Nucleus accumbens (tissue), 56 donors: ENCODE measurements at regions not wholly inside any gene's neighbourhood (a gene's known extent, or its start where the extent isn't known, plus 50 kb on each side); places are given as distances from the start of the nearest gene placed in this dataset.

Experiments used
- DNase-seq, 56 donors: peaks; one replicate each; lab custom pipeline; 2025; lab: John Stamatoyannopoulos, UW

DNA sequence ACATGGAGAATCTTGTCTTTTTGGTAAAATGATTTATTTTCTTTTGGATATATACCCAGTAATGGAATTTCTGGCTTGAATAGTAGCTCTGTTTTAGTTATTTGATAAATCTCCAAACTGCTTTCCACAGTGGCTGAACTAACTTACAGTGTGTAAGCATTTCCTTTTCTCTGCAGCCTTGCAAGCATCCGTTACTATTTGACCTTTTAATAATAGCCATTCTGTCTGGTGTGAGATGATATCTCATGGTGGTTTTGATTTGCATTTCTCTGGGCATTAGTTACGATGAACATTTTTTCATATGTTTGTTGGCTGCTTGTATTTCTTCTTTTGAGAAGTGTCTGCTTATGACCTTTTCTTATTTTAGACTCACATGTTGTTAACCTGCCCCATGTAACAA is 190.2 kb downstream of the GALR1 start:
- DNase-seq = no peak

DNA sequence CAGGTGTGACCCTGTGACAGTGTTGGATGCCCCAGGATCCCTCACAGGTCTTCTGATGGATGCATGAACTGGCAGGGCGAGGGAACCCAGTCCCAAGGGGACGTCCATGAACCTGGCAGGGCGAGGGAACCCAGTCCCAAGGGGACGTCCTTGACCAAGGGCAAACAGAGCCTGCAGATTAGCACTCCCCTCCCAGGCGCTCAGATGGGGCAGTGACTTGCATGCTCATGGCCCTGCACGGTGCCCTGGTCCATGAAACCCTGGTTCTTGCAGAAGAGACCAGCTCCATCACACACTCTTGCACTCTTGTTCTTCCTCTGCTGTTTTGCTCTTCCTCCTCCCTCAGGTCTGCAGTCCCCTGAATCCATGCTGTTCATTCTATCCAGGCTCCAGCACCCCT is 192.7 kb downstream of the GALR1 start:
- no peak for DNase-seq

DNA sequence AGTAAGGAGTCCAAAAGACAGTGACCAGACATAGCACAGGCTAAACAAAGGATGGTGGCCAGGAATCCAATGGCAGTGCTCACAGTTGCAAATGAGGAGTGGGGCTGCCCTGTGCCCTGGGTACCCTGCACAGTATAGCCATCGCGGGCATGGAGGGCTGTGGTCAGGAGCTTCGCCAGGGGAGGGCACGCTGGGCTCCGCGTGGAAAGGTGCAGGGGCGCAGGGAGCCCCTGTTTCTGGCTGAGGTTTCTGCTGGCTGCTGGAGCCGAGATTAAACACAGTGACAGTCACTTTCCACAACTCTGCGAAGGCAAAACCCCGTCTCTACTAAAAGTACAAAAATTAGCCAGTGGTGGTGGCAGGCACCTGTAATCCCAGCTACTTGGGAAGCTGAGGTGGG is 194.7 kb downstream of the GALR1 start:
- DNase-seq = no peak

DNA sequence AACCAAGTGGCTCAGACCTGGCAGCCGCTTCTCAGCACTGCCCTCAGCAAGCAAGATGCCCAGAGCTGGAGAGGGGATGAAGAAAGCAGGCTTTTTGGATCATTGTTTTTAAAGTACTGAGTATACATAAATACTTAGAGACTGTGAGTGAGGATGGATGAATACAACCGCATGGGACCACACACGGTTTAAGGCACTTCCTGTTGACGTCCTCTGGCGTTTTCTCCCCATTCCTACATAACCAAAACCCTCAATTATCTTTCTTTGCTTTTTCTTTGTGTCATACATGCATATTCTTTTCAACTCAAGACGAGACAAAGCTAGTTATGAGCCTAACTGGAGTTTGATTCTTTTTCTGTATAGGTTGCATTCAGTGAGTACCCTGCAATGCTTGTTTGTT is 198.4 kb downstream of the GALR1 start:
- DNase-seq = no peak

DNA sequence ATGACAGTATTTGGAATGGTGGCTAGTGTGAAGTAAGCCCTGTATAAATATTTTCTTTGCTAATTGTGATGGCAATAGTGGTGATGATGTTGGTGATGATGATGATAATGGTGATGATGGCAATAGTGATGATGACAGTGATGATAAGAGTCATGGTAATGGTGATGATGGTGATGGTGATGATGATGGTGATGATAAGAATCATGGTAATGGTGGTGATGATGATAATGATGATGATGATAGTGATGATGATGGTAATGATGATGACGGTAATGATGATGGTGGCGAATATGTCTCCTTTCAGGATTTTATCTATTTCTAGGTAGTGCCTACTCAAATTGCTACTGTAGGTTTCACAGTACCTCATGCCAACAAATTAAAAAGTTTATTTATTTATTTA is 205.4 kb downstream of the GALR1 start:
- no peak for DNase-seq

DNA sequence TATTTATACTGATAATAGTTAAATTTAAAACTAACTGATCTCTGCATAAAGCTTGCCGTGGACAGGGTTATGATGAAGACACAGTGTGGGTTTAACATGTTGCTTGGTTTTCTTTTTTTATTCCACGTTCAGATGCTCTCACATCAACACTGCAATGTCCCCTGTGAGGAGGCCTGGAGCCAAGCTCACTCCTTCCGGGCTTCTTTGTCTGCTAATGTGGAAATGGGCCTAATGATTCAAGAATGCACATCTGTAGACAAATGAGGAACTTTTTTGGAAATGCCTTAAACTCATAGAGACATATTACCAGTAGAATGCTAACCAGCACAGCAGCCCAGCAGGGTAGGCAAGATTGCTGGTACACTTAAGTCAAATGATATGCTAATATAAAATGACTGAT is 208.0 kb downstream of the GALR1 start:
- no peak for DNase-seq

DNA sequence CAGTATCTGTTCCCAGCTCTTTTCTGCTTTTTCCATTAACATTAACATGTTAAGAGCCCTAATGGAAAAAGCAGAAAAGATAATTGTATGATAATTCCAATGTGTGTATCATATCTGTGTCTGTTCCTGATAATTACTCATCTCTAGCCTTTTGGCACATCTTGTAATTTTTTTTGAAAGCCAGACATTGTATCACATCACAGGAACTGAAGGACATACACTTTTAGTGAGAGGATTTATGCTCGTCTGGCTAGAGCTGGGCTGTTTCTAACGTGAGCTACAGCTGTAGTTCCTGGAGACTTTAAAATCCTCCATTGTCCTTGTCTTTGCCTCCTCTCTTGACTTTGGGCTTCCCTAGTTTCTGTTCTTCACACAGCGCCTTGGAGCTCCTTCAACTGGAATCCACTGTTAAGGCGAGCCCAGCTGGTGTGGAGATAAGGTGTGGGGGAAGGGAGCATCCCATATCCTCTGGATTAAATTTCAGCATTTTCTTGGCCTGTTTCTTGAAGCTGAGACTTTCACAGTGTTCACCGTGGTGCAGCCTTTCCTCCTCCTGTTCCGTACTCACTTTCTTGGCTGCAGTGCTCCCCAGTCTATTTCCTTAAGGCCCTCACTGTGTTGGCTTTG is 211.5 kb downstream of the GALR1 start:
- no peak for DNase-seq

DNA sequence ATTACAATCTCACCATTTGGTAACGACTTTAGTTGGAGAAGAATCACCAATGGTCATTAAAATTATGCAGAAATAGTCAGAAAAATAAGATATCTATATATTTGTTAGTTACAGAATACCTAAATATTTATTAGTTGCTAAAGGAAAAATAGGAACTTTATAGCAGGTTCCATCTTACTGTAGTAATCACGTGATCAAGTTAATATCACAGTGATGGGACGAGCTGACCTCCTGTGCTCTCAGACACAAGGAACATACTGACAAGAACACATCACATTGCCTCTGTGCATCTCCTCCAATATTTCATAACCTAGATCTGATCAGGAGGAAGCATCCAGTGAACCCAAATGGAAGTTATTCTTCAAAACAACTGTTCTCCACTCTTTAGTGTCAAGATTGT is 215.3 kb downstream of the GALR1 start:
- no peak for DNase-seq

DNA sequence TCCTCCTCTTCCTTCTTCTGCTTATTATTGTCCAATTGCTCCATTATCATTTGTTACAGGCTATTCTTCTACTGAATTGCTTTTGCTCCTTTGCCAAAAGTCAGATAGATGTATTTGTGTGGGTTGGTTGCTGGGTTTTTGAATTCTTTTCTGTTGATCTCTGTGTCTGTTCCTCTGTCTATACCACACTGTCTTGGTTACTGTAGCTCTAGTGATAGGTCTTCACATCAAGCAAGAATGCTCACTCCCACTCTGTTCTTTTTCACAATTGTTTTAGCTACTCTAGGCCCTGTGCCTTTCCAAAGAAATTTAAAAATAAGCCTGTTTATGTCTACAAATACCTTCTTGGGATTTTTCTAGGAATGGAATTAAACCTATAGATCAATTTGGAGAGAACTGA is 217.2 kb downstream of the GALR1 start:
- DNase-seq = no peak

DNA sequence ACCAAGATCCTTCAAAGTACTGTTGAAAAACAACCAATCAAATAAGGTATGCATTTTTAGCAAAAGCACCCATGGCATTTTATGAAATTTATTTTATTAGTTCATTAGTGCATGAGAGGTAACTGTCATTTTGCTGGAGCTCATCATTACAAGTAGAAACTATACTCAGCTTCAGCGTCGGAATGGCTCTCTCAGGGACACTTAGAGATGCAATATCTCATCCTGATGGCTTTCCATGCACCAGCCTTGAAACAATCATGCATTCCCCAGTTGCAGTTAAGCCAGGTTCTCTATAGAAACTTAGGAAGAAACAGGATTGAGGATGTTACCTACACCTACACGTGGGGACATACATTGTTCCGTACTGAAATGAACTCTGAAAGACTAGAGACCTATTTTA is 219.5 kb downstream of the GALR1 start:
- no peak for DNase-seq

DNA sequence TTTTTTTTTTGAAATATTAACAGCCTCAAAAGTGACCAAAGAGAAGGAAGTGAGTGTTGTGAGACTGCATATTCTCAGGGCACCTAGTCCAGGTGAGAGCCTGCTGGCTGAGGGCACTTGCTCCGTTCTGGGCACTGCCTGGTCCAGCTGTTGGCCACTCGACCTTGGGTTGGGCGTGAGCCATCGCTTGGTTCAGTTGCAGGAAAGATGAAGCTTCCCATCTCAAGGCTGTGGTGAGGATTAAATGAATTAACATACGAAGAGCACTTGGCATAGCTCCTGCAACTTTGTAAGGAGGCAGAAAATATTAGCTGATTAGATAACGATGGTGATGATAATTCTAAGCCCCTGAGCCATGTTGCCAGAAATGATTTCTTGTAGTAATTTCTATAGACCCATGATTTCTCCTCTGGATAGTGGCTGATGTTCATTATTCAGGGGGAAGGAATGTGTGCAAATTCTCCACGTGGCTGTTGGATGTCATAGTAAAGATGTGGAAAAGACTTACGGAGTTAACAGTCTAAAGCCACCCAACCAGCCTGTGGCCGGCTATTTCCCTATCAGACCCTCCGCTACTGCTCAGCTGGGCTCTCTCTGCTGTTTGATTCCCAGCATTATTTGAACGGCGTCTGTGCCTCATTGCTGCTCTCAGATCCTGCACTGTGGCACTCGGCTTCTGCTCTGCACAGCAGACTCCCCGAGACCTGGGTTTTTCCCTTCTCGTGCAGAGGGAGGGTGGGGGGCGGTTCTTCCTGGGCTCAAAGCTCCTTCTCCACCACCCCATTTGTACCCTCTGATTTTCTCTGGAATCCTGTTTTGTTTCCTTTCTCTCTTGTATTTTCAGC is 221.1 kb downstream of the GALR1 start:
- DNase-seq = no peak

DNA sequence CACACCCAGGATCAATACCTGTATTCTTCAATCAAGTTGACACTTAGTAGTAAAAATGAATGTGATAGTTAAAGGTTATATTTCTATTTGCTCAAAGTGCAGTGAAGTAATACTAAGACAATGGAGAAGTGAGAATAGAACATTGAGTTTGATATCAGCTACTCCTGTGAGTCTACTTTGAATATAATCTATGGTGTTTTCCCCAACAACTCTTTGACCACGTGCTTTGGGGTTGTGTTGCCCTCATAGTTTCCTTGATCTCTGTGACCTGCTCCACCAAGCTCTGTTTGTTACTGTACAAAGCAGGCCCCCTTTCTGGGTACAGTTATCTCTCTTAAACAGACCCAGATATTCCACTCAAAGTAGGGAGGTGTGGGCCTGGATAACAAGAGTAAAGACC is 222.9 kb downstream of the GALR1 start:
- no peak for DNase-seq

DNA sequence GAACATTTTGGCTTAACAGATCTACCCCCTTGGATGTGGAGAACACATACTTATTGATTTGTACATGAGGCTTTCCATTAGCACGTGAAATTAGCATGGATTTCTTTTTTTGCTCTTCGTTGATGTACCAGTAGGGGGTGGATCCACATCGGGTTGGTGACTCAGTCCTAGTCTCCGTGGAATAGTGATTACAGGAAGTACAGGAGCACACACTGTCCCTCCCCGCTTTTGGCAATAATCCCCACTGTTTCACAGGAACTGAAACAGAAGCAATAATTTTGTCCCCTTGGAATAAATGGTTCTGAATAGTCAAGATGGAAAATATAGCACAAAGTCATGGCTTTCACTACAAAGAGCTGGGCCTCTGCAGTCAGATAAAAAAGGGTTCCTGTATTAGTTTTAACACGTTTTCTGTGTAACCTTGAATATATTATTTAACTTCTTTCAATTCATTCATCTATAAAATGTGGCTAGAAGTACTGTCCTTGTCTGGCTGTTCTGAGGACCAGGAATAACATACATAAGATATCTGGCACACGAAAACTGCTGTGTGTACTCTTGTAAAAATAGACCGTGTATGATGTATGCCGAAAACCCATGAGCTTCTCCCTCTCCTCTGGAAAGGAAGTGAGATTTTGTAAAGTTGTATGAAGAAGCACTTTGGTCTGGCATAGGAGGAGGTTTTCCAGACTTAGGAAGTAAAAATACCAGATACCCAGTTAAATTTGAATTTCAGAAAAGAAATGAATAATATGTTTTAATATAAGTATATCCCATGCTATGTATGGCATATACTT is 229.2 kb downstream of the GALR1 start:
- peak in 3 of 56 donors; percentile 3 to 19 (median 4) for DNase-seq

DNA sequence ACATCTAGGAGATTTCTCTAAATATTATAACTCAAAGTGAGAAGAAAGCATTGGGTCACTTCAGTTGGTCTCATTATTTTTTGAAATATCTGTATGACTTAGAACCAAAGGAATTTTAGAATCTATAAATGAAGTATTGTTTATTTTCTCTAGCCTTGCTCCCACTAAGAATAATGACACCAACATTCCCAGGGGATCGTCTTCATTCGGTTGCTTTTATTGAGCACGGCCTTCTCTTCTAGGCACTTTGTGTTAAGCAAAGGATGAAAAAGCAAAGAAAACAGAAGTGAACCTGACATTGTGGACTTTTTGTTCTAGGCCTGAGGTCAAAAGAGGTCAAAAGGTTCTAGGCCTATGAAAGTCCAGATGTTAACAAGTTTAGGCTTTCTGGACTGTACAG is 231.9 kb downstream of the GALR1 start:
- no peak for DNase-seq

DNA sequence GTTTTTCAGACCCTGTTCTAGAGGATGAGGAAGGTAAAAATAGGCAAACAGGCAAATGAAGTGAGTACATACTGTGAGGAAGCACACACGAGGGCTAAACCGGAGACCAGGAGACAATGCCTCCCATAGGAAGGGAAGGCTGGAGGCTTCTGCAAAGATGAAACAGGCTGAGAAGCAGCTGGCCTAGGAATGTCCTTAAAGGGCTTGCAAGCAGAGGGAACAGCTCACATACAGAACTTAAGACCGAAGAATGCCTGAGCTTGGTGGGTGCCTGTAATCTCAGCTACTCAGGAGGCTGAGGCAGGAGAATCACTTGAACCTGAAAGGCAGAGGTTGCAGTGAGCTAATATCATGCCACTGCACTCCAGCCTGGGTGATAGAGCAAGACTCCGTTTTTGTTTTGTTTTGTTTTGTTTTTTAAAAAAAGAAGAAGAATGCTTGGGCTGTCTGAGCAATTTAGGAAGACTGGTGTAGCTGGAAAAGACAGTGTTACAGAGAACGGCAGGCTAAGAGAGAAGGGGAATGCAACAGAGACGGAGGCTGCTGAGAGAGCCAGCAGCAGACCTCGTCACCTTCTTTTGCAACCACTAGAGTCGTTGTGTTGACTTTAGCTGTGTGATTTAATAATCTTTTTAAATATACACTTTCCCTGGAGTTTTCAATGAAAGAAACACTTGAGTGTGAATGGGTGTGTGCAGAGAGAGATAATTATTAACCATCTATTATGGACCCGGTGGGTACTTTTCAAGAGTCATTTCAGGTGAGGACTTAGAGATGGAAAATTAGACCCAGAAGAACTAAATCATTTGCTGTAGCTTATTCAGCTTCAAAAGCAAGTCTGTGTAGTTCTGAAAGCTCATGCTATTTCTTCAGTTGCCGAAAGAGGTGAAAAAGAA is 232.8 kb downstream of the GALR1 start:
- no peak for DNase-seq

DNA sequence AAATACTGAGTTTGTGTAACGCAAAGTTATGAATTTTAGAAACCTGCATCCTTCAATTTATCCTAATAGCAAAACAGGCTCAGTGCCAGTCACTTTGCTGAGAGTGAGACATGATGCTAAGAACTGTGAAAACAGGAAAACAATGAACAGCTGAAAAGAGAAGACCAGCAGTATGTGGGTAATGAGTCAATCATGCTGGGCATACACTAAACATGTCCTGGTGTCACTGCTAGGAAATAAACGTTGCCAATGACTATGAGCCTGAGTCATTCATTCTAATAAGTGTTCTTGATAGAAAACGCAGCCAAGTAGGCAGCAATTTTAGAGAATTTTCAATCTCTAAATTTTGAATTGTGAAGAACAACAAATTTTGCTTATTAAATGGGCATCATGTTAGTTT is 237.3 kb downstream of the GALR1 start:
- no peak for DNase-seq

DNA sequence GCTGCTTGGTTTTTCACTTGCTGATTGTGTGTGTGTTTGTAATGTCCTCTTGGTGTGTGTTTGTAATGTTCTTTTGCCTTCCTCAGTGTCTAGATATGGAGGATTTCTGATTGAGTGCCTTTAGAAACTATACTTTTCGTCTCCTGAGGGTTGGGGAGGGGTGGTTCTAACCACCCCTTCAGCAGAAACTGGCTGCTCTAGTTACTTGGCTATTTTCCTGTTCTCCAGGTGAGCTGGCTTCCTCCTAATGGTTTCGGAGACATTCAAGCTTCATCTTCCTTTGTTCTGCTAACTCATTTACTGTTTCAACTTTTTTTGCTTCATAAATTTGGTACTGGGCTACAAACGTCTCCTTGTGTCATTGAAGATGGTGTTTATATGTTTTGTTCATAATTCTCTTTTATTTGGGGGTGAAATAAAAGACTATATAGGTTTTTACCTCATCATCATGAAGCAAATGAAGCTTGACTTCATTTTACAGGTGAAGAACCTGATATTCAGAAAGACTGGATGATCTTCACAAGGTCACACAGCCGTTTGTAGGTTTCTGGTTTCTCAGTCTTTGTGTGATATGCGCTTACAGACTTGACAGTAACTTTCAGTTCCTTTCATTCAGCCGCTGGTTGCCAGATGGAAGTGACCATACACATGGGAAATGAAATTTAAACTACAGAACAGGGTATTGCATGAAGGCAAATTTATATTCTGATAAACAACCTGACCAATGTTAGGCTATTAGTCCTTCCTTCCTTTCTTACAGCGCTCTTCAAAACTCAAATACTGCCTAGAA is 238.5 kb downstream of the GALR1 start:
- DNase-seq = no peak

DNA sequence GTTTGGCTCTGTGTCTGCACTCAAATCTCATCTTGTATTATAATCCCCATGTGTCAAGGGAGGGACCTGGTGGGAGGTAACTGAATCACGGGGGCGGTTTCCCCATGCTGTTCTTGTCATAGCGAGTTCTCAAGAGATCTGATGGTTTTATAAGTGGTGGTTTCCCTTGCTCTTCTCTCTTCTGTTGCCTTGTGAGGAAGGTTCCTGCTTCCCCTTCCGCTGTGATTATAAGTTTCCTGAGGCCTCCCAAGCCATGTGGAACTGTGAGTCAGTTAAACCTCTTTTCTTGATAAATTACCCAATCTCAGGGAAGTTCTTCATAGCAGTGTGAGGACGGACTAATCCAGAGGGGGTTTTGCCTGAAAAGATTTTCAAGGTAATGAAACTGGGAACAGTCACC is 245.4 kb downstream of the GALR1 start:
- DNase-seq = no peak

DNA sequence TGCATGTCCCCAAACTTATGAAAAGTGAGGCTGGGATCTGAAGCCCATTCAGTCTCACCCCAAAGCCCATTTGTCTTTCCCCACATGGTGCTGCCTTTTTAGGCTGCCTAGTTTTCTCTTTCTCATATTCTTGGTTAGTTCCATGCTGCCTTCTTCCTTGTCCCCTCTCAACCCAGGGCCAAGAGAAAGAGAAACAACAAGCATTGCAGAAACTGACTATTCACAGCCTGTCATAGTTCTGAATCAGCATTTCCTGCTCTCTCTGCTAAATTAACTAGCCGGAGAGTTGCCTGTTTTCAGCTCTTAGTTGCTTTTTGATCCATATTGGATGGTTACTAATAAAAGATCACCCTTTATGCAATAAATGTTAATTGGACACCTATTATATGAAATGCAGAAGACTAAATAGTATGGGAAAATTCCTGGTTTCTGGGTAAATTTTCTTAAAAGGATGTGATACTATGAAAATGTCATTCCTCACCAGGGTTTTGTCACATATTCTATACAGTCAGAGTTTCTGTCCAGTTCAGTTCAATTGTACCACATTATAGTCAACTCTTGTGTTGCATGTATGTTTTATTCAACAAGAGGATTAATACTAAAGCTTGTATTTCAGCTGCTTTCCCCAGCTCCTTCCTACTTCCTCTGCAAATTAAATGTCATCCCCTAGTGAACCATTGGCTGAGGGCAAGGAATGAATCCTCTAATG is 246.5 kb downstream of the GALR1 start:
- DNase-seq = no peak
